ENCODE measurements at regions not wholly inside any gene's neighbourhood (a gene's known extent, or its start where the extent isn't known, plus 50 kb on each side); places are given as distances from the start of the nearest gene placed in this dataset.

DNA sequence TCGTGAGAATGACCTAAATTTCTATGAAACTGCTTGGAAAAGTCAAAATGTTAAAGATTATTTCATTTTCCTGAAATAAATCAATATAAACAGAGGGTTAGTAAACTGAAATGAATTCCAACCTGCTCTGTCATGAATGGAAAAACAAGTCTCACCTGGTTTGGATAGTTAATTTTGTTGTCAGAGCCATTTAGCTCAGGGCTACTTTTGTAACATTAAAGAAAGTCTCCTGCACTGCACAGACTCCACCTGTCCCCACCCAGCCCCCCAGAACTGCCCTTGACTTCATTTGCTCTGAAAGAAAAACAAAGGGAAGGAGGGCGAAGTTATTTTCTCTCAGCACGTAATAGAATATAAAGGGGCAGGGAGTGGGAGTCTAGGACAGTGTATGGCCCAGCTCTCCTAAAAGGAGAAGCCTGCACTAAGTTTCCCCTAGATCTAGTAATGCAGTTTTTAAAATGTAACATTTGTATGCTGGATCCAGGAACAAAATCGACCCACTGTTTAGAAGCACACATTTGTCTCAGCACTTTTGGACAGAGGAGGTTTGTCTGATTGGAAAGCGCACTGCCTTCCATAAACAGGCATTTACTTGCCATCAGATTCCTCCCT is 54.2 kb upstream of the ACSL3 start:
- RAD21 ChIA-PET (ENCODE audit: low non-redundant PET in 1 of 2, low total read pairs in 2 of 2, uncharacterized antibody in 2 of 2, unreplicated experiment in 2 of 2): no interaction called here
- H3K36me3 ChIP-seq (ENCODE audit: control insufficient read depth in 1 of 2, insufficient read depth in 2 of 2, low read length in 2 of 2): no peaks in the 10 kb centered on the region
- H3K4me3 ChIP-seq (replicated peaks in 1 of 2; ENCODE audit: low read depth in 1 of 2, low read length in 2 of 2): no peak overlapping the region
- CTCF ChIA-PET: interaction anchor here (2.0 kb wide), 1 partner anchor 9 kb away, joined by 11 read pairs; no protein-coding TSS in a partner anchor
- POLR2A ChIA-PET: no interaction called here
- intact Hi-C loops (cut with micrococcal nuclease): no loop called here
- no peaks in the 10 kb centered on the region for H4K20me1 ChIP-seq (ENCODE audit: insufficient read depth)
- DNase-seq (ENCODE audit: low read depth, low spot score) (no peak), ATAC-seq (no peak)
- no peaks in the 10 kb centered on the region for H3K79me2 ChIP-seq (ENCODE audit: insufficient read depth, low read length)
- H3K4me1 ChIP-seq (ENCODE audit: control insufficient read depth in 1 of 2, insufficient read depth in 2 of 2, low read length in 2 of 2): no peaks in the 10 kb centered on the region
- H3K9me3 ChIP-seq (ENCODE audit: control insufficient read depth in 1 of 2, insufficient read depth in 1 of 2, low read depth in 1 of 2, low read length in 2 of 2): no peaks in the 10 kb centered on the region
- H3K4me2 ChIP-seq (ENCODE audit: low read length): no peak overlapping the region
- TF ChIP-seq RAD21 (IDR thresholded peaks at IDR 0.05; ENCODE audit: low read depth): no peak
- no peak for TF ChIP-seq EZH2 (IDR thresholded peaks at IDR 0.05)
- TF ChIP-seq, protein P1, sequence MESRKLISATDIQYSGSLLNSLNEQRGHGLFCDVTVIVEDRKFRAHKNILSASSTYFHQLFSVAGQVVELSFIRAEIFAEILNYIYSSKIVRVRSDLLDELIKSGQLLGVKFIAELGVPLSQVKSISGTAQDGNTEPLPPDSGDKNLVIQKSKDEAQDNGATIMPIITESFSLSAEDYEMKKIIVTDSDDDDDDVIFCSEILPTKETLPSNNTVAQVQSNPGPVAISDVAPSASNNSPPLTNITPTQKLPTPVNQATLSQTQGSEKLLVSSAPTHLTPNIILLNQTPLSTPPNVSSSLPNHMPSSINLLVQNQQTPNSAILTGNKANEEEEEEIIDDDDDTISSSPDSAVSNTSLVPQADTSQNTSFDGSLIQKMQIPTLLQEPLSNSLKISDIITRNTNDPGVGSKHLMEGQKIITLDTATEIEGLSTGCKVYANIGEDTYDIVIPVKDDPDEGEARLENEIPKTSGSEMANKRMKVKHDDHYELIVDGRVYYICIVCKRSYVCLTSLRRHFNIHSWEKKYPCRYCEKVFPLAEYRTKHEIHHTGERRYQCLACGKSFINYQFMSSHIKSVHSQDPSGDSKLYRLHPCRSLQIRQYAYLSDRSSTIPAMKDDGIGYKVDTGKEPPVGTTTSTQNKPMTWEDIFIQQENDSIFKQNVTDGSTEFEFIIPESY (IDR thresholded peaks at IDR 0.05; ENCODE audit: extremely low read depth, insufficient replicate concordance, low read length): no peak
- no peak for TF ChIP-seq REST (IDR thresholded peaks at IDR 0.05; ENCODE audit: low read depth)
- TF ChIP-seq, protein P2, sequence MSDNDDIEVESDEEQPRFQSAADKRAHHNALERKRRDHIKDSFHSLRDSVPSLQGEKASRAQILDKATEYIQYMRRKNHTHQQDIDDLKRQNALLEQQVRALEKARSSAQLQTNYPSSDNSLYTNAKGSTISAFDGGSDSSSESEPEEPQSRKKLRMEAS (IDR thresholded peaks at IDR 0.05): no peak
- no peak for TF ChIP-seq FOSL1 (IDR thresholded peaks at IDR 0.05; ENCODE audit: low read depth)
- TF ChIP-seq EGR1 (IDR thresholded peaks at IDR 0.05; ENCODE audit: low read depth): no peak
- no peak overlapping the region for H2AFZ ChIP-seq (ENCODE audit: low read depth, low read length, poor library complexity, severe bottlenecking)
- H3K27ac ChIP-seq (ENCODE audit: low read depth, low read length): no peak overlapping the region
- H3K9me2 ChIP-seq (ENCODE audit: insufficient read depth): no peaks in the 10 kb centered on the region
- BruUV-seq (replicated peaks): no TSS peak
- H3K9ac ChIP-seq (ENCODE audit: low read length): no peak overlapping the region
- H3K27me3 ChIP-seq (ENCODE audit: insufficient read depth, low read length): no peaks in the 10 kb centered on the region
